NCI-H2029 treated with DMSO at 0.1 percent for 48 hours (cell line): ENCODE measurements at regions not wholly inside any gene's neighbourhood (a gene's known extent, or its start where the extent isn't known, plus 50 kb on each side); places are given as distances from the start of the nearest gene placed in this dataset.
"Not testable (repeated sequence)": the region's sequence is repeated elsewhere in the genome, so short reads cannot be mapped to it uniquely, and the experiment has no call there.

Experiments
- DNase-seq: peaks from one replicate; lab custom pipeline; 2025; lab: John Stamatoyannopoulos, UW

DNA sequence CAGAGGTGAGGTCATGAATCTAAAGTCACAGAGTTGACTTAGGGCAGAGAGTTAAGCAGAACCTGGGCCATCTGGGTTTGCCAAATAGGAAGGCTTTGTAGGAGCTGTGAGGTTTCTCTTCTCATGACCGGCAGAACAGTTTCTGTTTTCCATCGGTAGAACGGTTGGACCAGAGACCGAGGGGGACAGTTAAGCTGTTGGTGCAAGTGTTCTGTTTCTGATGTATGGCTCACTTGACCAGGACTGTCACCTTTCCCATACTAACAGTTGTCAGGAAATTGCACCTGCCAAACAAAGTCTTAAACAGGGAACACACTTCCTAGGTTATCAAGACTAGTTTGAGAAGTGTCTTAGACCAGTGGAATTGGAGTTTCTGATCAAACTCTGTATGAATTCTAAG is 158.3 kb downstream of the PDCD6IP start:
- DNase-seq, result no peak

DNA sequence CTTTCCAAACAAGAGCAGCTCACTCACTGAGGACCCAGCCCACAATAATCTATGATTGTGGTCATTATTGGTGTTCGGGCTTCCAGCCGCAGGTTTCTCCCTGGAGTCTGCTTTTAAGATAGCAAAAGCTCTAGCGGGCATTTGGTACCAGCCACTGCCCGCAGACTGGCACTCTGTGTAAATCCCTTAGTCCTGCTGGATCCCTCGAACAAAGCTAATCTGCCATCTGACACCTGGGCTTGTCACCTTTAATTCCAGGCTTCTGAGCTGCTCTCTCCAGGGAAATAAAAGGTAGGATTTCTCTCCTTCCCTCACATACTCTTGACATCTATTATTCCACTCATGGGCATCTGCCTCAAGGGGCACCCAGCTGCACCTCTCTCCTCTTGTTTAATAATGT is 158.7 kb downstream of the PDCD6IP start:
- no peak for DNase-seq

- DNase-seq, result no peak
Observed at GRCh38 chr3:33958661-33959060, 160.2 kb downstream of the PDCD6IP start.

DNA sequence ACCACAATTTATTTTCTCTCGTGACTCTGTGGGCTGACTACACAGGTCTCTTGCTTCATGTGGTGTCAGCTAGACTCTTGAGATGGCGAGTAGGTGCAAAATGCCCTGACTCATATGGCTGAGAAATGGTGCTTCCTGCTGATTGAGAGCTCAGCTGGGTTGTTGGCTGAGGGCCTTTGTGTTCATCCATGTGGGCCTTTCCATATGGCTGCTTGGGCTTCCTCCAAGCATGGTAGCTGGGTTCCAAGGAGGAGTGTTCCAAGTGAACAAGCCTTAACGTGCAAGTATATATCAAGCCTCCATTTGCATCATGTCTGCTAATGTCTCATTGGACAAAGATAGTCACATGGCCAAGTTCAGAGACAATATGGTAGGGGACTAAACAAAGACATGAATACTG is 164.0 kb downstream of the PDCD6IP start:
- DNase-seq, result no peak

- DNase-seq, result not testable (repeated sequence)
Observed at GRCh38 chr3:33970180-33970579, 171.8 kb downstream of the PDCD6IP start.

- DNase-seq, result no peak
Observed at GRCh38 chr3:33971055-33971454, 172.6 kb downstream of the PDCD6IP start.

- DNase-seq, result no peak
Observed at GRCh38 chr3:33975463-33975862, 177.0 kb downstream of the PDCD6IP start.

DNA sequence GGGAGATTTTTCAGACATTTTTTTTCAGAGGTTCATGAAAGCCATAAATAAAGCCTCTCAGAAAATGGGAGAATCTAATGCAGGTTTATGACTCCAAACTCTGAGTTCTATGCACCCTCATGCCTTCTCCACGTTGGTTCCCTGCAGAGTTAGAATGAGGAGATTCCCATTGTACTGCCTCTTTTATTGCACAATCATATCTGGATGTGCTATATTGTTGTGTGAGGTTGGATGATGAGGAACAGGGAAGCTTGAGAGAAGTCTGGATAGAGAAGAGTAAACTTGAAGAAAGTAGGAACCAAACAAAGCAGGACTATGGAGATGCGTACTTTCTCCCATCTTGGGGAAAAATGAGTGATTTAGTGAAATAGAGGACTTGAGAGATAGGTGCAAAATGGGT is 178.8 kb downstream of the PDCD6IP start:
- no peak for DNase-seq

- DNase-seq, result peak; percentile 69
Observed at GRCh38 chr3:33980252-33980651, 181.8 kb downstream of the PDCD6IP start.

- no peak for DNase-seq
Observed at GRCh38 chr3:33982269-33982798, 183.9 kb downstream of the PDCD6IP start.

DNA sequence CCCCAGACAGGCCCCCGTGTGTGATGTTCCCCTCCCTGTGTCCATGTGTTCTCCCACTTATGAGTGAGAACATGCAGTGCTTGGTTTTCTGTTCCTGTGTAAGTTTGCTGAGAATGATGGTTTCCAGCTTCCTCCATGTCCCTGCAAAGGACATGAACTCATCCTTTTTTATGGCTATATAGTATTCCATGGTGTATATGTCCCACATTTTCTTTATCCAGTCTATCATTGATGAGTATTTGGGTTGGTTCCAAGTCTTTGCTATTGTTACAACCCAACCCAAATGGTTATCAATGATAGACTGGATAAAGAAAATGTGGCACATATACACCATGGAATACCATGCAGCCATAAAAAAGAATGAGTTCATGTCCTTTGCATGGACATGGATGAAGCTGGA is 184.5 kb downstream of the PDCD6IP start:
- DNase-seq, result not testable (repeated sequence)

- no peak for DNase-seq
Observed at GRCh38 chr3:33989229-33989628, 190.8 kb downstream of the PDCD6IP start.

GRCh38 chr3:33991673-33992072 is 193.2 kb downstream of the PDCD6IP start:
- DNase-seq, result no peak

- no peak for DNase-seq
Observed at GRCh38 chr3:33993631-33994030, 195.2 kb downstream of the PDCD6IP start.

- DNase-seq, result no peak
Observed at GRCh38 chr3:33994568-33994967, 196.1 kb downstream of the PDCD6IP start.

- DNase-seq, result no peak
Observed at GRCh38 chr3:34000301-34000700, 201.9 kb downstream of the PDCD6IP start.

- no peak for DNase-seq
Observed at GRCh38 chr3:34001022-34001421, 202.6 kb downstream of the PDCD6IP start.

DNA sequence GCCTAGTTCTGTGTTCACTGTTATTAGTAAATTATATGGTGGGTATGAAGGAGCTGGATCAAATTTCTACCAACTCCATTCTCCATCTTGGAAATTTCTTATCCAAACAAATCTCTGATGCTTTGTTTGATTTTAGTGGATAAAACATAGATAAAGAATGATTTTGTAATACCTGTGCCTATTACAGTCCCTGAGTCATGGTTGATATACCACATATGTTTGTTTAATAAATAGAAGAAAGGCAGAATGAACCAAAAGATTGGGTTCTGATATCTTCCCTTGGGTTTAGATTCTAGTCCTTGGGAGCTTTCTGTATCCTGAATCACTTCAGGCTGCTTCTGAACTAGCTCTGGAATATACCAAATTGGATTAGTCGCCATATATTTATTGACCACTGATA is 203.6 kb downstream of the PDCD6IP start:
- no peak for DNase-seq

GRCh38 chr3:34002569-34003100 is 204.2 kb downstream of the PDCD6IP start:
- DNase-seq, result no peak

DNA sequence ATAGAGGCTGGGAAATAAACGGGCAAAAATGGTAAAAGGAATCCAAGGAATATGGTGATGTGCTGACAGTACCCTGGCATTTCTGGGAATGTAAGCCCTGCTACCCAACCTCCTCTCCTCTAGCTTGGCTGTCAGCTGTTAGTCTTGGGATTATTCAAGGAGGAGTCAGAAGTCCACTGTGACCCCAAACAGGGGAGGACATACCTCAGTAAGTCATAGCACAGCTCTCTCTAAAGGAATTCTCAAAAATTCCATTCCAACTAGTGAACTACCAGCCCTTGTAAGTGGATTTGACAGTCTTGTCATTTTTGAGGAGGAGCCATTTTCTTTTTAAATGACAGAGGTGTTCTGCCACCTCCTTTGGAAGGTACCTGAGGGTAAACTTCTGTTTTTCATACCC is 207.5 kb downstream of the PDCD6IP start:
- DNase-seq, result no peak

GRCh38 chr3:34008191-34008590 is 209.8 kb downstream of the PDCD6IP start:
- DNase-seq, result no peak

GRCh38 chr3:34008836-34009809 is 210.7 kb downstream of the PDCD6IP start:
- no peak for DNase-seq
